Jurkat, Clone E6-1 (cell line): ENCODE measurements at regions not wholly inside any gene's neighbourhood (a gene's known extent, or its start where the extent isn't known, plus 50 kb on each side); places are given as distances from the start of the nearest gene placed in this dataset.

ENCODE experiments used
- DNase-seq: peaks from one replicate; pipeline ENCODE4 v3.0.0-alpha.2; 2011; ENCODE audit warnings: low read depth, low spot score
- H3K4me3 ChIP-seq: 2 replicates; pipeline ENCODE4 v1.5.1; 2011; ENCODE audit warnings: mild to moderate bottlenecking, low read length, control low read depth, moderate library complexity

GRCh38 chr14:71371711-71372396, 464.6 kb downstream of the PCNX1 start:
- H3K4me3 ChIP-seq, result no peak overlapping the region
- DNase-seq, result no peak

DNA sequence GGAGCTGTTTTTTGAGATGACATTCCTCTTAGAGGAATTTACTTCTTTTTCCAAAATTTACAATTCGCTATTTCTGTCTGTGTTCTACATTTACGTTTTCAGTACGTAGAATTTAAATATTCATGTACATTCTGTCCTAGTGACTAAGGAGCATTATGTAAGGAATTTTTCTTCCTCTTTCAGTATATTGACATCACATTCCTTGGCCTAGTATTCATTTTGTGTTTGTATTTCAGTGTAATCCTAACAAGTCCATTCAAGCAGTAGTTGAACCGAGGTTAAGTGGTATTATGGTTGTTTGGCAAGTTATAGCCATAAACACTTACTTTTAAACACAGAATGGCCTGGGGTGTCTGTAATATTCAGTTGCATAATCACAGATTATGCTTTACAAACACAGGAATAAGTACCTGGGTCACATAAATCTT, 465.2 kb downstream of the PCNX1 start:
- no peak overlapping the region for H3K4me3 ChIP-seq

DNA sequence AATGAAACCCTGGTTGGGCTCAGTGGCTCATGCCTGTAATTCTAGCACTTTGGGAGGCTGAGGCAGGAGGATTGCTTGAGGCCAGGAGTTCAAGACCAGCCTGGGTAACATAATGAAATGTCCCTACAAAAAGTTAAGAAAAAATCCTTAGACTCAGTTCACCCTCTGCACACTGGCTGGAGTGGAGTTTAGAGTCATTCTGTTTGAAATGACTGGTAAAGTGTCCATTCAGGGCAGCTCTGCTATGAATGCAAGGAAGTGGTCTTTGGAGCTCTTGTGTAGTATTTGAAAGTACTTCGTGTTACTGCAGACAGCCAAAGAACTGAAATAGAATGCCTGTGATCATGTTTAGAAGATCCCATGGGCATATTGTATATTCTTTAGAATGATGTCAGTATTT, 466.5 kb downstream of the PCNX1 start:
- no peak for DNase-seq
- H3K4me3 ChIP-seq, result no peak overlapping the region

More for the DNA sequence above, 465.2 kb downstream of the PCNX1 start:
- DNase-seq, result no peak

- no peak for DNase-seq
- H3K4me3 ChIP-seq, result no peak overlapping the region
These were observed 467.7 kb downstream of the PCNX1 start for GRCh38 chr14:71374989-71375388.

GRCh38 chr14:71377099-71377498, 469.8 kb downstream of the PCNX1 start:
- DNase-seq, result no peak
- H3K4me3 ChIP-seq, result no peak overlapping the region

DNA sequence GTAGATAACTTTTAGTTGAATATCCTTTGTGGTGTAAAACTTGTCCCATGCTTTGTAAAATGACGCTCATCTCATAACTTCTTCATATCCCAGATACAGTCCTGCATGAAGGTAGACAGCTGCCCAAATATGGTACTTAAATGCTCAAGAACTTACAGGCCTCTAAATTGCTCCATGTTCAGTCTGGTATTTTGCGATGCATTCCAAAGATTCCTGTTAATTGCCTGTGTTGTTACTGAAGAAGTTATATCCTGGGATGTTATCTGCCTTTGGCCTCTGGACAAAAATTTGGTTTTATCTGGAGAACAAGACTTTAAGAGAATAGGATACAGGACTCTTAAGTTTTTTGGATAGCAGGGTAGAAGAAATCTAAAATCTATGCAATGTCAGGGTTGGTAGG, 473.0 kb downstream of the PCNX1 start:
- H3K4me3 ChIP-seq, result no peak overlapping the region
- no peak for DNase-seq

DNA sequence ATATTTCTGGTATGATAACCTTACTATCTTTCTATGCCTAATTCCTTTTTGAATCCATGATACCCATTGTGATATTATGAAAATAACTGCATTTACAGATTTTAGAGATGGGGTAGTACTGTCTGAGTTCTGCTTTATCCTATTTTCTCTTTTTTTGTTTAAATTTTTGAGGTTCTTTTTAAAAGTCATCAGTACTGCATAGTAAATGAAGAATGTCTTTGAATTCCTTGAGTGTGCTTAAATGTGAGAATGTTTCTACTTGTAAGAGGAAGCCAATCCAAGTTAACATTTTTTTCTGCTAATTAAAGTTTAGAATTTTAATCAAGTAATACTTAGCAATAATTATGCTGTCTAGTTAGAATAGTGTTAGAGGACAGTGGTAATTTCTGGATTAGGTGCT, 474.6 kb downstream of the PCNX1 start:
- H3K4me3 ChIP-seq, result no peak overlapping the region
- no peak for DNase-seq

- no peak for DNase-seq
- no peak overlapping the region for H3K4me3 ChIP-seq
These were observed 475.1 kb downstream of the PCNX1 start for GRCh38 chr14:71382315-71382714.

DNA sequence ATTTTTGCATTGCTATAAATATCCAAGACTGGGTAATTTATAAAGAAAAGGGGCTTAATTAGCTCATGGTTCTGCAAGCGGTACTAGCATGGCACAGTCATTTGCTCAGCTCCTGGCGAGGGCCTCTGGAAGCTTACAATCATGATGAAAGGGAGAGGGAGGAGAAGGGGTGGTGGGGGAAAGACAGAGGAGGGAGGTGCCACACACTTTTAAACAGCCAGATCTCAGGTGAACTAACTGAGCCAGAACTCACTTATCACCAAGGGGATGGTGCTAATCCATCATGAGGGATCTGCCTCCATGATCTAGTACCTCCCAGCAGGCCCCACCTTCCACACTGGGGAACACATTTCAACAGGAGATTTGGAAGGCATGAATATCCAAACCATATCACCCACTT, 476.3 kb downstream of the PCNX1 start:
- DNase-seq, result no peak

GRCh38 chr14:71384007-71384845, 477.0 kb downstream of the PCNX1 start:
- H3K4me3 ChIP-seq, result no peak overlapping the region
- no peak for DNase-seq

More for the DNA sequence above, 476.3 kb downstream of the PCNX1 start:
- H3K4me3 ChIP-seq, result no peak overlapping the region

DNA sequence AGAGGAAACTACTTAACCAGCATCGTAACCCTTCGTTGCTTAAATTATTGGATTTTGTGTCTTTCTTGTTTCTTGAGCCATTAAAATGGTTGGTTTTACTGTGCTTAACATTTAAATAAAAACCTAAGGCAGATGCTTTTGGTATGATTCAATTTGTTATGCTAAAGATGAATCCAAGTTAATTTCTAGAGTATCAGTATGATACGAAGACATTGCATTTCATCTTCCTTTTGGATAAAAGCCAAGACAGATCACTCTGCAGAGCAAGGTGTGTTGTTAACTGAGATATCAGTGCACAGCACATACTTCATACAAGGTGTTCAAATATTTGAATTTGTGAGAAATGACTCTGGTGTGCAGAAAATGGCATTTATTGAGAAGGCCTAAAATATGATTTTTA, 480.5 kb downstream of the PCNX1 start:
- no peak for DNase-seq
- H3K4me3 ChIP-seq, result no peak overlapping the region

DNA sequence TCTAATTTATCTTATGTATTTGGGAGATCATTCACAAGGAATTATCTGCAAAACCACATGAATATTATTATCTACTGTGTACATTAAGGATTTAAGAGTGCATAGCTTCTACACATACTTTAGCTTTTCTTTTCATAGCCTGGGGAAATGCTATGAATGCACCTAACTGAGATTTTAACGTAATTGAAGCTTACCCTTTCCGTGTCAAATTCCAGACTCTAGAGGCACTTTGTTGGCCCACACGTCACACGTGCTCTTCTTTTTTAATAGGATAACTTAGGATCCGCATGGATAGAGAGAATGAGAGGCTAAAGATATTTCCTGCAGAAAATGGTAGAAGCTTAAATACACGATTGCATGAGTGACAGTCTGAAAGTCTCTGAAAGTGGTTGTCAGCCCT, 481.1 kb downstream of the PCNX1 start:
- no peak for DNase-seq
- H3K4me3 ChIP-seq, result no peak overlapping the region

- DNase-seq, result no peak
- H3K4me3 ChIP-seq, result no peak overlapping the region
These were observed 481.6 kb downstream of the PCNX1 start for GRCh38 chr14:71388862-71389261.

GRCh38 chr14:71394386-71394785, 487.1 kb downstream of the PCNX1 start:
- no peak for DNase-seq
- H3K4me3 ChIP-seq, result no peak overlapping the region

GRCh38 chr14:71395151-71395604, 487.9 kb downstream of the PCNX1 start:
- H3K4me3 ChIP-seq, result no peak overlapping the region
- DNase-seq, result no peak

GRCh38 chr14:71395636-71396035, 488.4 kb downstream of the PCNX1 start:
- no peak for DNase-seq
- no peak overlapping the region for H3K4me3 ChIP-seq

DNA sequence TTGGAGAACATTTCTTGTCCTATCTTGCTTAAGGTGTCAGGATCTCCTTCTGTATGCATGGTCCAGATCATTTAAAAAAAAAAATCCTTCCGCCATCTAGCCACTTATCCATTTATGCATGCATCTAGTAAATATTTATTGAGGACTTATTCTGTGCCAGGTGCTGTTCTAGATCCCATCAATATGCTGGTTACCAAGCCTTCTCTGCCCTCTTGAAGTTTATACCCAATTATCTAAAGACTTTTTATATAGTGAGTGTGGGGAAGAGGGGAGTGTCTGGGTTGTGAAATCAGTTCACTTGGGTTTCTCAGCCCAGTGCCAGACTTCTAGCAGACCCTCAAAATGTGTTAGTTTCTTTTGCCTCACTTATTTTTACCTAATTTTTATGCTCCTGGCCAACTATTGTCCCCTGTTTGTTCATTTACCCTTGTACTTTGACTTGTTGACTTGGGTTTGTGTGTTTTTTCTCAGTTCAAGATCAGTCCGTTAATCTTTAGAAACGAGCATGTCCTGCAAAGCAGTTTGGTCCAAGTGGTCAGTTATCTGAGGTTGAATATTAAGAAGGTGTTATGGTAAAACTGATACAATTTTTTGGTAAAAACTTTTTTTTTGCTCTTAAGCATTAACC, 488.9 kb downstream of the PCNX1 start:
- no peak overlapping the region for H3K4me3 ChIP-seq
- no peak for DNase-seq

GRCh38 chr14:71397371-71397770, 490.1 kb downstream of the PCNX1 start:
- no peak overlapping the region for H3K4me3 ChIP-seq
- no peak for DNase-seq

GRCh38 chr14:71398450-71398849, 491.2 kb downstream of the PCNX1 start:
- no peak overlapping the region for H3K4me3 ChIP-seq
- no peak for DNase-seq

DNA sequence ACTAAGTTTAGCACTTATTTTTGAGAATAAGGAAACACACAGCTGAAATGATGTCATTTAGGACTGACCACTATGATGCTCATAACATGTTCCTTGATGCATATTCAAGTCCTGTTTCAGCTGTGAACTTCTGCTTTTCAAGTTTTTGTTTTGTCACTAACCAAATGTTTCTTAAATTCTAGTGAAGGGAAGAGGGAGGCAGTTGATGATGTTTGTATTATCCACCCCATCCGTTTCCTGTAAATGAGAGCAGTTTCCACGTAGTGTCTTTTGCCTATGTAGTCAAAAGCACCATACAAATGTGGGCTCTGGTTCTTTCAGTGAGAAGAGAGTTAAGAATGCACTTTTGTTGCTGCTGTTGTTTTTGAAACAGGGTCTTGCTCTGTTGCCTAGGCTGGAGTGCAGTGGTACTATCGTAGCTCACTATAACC, 491.8 kb downstream of the PCNX1 start:
- DNase-seq, result no peak
- H3K4me3 ChIP-seq, result no peak overlapping the region
